GM19395 (cell line): ENCODE measurements at regions not wholly inside any gene's neighbourhood (a gene's known extent, or its start where the extent isn't known, plus 50 kb on each side); places are given as distances from the start of the nearest gene placed in this dataset.
"Not testable (repeated sequence)": the region's sequence is repeated elsewhere in the genome, so short reads cannot be mapped to it uniquely, and the experiment has no call there.

ENCODE experiments used
- ATAC-seq: cut with Tn5 transposase; IDR thresholded peaks from one replicate; pipeline ENCODE4 v1.9.1; 2021; ENCODE audit warnings: mild to moderate bottlenecking, moderate library complexity; ENCODE audit not compliant: unreplicated experiment

DNA sequence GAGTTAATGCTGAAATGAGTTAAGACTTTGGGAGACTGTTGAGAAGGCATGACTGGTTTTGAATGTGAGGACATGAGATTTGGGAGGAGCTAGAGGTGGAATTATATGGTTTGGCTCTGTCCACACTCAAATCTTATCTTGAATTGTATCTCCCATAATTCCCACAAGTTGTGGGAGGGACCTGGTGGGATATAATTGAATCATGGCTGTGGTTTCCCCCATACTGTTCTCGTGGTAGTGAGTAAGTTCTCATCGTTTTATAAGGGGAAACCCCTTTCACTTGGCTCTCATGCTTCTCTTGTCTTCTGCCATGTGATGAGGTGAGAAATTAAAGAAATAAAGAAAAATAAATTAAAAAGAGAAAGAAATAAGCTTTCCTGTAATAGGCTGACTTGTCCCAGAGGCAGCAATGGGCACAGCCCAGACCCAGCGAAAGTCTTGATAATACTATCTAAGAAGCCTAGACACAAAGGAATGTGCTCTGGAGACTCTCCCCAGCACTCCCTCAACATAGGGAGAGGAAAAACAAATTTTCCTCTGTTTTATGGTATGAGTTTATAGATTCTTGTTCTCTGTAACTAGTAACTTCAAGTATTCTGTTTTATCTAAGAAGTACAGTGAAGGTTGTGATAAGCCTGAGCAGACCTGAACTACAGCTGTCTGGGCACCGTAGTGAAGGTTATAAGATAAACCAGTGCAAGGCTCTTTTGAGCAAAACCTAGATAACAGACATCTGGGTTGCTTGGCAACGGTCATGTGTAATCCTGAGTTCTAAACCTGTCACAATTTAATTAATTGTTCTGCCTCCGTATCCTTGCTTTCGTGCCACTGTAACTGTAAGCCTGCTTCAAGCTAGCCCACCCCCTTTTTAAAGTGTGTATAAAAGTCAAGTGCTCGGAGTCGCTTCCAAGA lies 88.9 kb upstream of the ECI2 start:
- ATAC-seq: no peak

DNA sequence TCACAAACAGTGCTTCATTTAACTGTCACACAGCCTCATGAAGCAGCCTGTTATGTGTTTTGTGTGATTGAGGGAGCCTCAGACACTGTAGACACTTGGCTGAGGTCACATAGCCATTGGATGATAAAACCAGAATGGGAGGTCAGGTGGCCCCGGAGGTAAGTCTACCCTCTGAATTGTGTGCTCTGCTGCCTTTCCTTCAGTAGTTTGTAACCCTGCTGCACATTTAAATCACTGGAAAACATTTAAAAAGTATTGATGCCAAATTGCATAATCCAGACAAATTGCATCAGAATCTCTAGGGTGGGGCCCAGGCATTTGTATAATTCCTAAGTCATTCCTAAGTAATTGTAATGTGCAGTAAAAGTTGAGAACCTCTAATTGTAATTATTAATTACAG lies 85.2 kb upstream of the ECI2 start:
- no peak for ATAC-seq

DNA sequence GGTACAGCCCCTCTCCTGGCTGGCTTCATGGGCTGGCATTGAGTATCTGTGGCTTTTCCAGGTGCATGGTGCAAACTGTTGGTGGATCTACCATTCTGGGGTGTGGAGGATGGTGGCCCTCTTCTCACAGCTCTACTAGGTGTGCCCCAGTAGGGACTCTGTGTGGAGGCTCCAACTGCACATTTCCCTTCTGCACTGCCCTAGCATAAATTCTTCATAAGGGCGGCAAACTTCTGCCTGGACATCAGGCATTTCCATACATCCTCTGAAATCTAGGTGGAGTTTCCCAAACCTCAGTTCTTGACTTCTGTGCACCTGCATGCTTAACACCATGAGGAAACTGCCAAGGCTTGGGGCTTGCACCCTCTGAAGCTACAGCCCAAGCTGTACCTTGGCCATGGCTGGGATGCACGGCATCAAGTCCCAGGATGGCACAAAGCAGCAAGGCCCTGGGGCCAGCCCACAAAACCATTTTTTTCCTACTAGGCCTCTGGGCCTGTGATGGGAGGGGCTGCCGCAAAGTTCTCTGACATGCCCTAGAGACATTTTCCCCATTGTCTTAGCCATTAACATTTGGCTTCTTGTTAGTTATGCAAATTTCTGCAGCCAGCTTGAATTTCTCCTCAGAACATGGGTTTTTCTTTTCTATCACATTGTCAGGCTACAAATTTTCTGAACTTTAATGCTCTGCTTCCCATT lies 83.4 kb upstream of the ECI2 start:
- ATAC-seq: not testable (repeated sequence)

DNA sequence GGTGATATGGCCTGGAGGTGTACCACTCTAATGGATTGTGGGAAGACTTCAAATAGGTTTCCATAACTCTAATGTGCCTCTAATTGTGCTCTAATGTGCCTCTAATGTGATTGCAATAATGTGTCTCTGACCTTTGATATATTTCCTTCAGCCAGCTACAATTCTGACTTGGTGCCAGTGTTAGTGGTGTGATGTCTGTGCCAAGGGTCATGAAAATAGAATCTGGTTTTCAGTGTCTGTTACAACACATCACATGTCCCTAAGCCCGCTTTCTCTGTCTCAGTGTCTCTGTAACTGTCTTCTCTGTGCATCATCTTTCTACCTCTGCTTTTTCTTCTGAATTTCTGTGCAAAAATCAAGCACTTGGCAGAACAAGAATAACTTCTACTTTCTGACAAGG lies 77.2 kb upstream of the ECI2 start:
- ATAC-seq: no peak

DNA sequence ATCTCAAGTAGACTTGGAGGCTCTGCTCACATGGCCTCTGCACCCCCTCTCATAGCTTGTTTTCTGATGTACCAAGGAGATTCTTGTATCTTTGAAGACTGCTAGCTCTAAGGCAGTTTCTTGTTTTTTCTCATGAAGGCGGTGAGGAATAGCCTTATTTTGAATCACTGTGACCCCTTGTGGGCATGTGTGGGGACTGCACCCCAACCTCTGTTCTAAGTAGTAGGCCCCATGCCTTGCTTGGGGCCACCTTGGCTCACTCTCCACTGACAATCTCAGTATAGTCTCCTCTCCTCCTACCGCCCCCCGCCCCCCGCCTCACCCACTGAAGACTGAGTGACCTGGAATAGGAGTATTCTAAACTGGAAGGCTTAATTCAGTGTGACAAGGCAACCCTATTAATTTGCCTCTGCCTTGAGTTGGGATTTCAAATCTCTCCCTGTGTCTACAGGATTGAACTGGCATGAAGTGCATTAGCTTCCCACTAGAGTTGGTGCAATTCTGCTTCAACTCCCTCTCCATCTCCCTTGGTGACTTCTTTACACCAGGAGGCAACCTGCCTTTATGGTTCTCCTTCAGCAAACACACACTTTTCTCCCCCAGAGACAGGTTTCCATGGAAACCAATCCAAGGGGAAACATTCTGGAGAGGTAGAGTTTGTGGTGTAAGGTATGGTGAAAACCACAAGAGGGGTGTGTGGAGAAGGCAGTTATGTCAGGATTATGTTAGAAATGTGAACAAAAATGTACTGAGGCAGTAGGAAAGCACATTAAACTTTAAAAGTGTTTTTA lies 75.4 kb upstream of the ECI2 start:
- ATAC-seq: peak; percentile 68

DNA sequence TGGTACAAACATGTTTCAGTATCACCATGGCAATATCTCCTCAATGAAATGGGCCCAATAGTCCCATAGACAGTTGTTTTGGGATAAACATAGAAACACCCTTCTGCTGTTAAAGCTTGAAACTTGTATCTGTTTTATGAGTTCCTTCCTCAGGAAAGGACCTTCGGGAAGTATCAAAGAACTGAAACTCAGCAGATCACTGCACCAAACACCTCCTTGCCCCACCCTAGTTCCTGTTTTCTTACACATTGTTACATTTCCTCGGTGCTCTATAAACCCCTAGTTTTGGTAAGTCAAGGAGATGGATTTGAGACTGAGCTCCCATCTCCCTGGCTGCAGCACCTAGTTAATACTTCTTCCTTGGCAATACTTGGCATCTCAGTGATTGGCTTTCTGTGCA lies 73.8 kb upstream of the ECI2 start:
- no peak for ATAC-seq

DNA sequence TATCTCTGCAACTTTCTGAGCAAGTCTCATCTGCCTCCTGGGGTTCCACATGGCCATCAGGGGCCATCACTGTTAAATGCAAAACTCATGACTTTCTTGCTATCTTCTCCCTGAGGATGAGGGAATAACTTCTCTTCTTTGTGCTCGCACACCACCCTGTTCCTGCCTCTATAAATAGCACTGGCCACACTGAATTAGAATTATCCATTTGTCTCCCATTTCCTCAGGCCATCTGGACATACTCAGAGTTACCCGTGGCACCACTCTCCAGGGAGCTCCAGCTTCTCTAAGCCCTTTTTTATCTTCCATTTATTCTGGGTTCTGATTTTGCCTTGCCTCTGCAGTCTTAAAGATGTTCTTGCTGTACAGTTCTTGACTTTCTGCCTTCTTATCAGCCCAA lies 72.8 kb upstream of the ECI2 start:
- ATAC-seq: no peak

DNA sequence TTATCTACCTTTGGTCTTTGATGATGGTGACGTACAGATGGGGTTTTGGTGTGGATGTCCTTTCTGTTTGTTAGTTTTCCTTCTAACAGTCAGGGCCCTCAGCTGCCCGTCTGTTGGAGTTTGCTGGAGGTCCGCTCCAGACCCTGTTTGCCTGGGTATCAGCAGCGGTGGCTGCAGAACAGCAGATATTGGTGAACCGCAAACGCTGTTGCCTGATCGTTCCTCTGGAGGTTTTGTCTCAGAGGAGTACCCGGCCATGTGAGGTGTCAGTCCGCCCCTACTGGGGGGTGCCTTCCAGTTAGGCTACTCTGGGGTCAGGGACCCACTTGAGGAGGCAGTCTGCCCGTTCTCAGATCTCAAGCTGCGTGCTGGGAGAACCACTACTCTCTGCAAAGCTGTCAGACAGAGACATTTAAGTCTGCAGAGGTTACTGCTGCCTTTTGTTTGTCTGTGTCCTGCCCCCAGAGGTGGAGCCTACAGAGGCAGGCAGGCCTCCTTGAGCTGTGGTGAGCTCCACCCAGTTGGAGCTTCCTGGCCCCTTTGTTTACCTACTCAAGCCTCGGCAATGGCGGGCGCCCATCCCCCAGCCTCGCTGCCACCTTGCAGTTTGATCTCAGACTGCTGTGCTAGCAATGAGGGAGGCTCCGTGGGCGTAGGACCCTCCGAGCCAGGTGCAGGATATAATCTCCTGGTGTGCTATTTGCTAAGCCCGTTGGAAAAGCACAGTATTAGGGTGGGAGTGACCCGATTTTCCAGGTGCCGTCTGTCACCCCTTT lies 68.5 kb upstream of the ECI2 start:
- not testable (repeated sequence) for ATAC-seq

DNA sequence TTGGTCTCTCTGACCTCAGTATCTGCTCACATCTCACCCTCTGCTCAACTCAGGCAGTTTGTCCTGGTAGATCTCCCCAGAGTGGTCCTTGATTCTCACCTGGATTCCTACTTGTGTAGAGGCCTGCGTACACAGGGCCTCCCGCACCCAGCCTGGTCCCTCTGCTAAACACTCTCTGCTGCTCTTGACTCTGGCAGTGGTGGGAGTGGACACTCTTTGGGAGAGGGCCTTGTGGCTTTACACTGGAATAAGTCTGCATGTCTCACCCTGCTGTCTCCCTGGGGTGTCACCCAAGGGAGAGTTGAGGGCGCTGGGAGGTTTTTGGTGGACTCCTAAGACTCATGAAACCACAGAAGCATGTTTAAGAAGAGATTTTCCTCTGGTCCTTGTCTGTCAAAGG lies 57.3 kb upstream of the ECI2 start:
- ATAC-seq: no peak

DNA sequence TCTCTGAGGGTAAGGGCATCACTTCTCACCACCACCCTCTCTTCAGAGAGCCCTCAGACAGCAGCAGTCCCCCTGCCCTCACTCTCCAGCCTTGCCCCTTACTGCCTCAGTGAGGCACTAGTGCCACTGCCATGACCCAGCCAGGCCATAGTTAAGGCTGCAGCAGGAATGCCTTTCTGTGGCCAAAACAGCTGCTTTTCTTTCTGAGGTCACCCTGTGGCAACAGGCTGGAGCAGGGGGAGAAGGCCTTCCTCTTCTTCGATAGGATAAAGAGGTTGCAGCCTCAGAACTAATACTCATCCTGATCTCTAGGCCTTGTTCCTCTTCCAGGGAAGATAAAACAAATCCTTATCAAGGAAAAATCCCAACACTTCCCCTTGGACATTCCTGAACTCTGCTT lies 56.8 kb upstream of the ECI2 start:
- ATAC-seq: no peak

DNA sequence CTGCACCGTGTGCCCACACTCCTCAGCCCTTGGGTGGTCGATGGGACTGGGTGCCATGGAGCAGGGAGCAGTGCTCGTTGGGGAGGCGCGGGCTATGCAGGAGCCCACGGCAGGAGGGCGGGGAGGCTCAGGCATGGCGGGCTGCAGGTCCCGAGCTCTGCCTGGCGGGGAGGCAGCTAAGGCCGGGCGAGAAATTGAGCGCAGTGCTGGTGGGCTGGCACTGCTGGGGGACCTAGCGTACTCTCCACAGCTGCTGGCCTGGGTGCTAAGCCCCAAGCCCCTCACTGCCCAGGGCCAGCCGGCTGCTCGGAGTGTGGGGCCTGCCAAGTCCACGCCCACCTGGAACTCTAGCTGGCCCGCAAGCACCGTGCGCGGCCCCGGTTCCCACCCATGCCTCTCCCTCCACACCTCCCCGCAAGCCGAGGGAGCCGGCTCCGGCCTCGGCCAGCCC lies 55.9 kb upstream of the ECI2 start:
- ATAC-seq: no peak

DNA sequence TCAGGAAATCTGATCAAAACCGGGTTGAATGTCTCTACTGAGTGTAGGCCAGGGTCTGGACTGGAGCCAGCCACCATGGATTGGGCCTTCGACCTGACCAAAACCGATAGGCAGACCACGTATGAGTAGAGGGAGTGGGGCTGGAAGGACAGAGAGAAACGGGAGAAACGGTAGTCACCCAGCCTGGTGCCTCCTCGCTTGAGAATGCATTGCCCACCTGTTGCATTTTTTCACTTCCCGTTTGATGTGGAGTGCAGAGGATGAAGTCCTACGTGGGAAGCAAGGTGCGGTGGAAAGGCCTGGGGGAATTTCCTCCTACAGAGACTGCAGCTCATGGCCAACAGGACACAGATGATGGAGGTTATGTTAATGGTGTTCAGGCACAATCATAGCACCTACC lies 53.9 kb upstream of the ECI2 start:
- ATAC-seq: no peak

DNA sequence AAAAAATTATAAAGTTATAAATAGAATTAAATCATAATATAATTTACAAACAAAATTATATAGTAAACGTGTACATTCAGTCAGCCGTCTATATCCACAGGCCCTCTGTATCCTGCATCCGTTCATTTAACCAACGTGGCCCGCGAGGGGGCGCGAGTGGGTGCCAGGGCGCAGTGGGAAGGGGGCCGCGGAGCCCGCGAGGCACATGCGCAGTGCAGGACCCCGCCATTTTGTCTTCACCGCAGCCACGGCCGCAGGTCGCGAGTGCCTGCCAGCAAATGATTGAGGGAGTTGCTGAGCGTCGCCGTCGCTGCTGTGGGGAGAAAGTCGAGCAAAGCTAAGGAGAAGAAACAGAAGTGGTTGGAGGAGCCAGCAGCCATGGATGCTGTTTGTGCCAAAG lies 53.4 kb upstream of the ECI2 start:
- ATAC-seq: no peak

DNA sequence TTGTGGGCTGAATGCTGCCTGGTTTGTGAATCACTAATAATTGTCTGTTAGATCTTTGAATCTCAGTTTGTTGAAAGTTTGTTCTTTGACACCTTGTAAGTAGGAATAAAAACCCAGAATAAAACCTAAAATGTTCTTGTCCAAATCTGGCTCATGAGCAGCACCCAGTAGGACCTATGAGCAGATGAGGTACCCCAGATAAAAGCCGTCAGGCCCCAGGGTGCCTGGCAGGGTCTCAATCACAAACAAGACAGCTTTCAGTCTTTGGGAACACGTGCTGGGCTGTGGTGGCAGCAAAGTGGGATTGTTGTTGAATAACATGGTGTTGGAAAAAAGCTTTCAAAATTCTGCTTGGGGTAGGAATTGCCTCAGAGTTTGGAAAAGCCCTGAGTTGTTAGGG lies 52.1 kb upstream of the ECI2 start:
- no peak for ATAC-seq

DNA sequence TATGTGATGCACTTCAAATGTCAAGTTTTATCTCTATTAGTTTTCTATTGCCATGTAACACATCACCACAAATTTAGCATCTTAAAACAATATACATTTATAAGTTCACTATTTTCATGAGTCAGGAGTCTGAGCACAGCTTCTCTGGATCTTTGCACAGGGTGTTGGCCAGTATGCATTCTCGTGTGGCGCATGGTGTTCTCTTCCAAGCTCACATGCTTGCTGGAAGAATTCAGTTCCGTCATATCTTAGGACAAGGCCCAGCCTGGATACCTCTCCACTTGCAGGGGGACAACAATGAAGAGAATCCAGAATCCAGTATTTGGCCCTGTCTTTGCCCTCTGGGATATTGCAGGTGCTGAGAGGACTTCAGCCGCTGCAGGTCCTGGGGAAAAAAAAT lies 51.0 kb upstream of the ECI2 start:
- no peak for ATAC-seq

DNA sequence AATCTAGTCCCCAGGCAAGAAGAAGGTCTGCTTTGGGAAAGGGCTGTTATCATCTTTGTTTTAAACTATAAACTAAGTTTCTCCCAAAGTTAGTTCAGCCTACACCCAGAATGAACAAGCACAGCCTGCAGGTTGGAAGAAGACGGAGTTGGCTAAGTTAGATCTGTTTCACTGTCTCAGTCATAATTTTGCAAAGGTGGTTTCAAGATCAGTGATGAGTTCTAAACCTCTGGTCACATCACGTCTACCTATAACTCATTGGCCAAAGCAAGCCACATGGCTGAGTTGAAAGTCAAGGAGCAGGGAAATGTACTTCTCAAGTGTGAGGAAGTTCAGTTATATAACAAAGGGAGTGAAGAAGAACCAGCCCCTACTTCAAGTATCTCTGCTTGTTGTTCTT lies 50.5 kb upstream of the ECI2 start:
- no peak for ATAC-seq

DNA sequence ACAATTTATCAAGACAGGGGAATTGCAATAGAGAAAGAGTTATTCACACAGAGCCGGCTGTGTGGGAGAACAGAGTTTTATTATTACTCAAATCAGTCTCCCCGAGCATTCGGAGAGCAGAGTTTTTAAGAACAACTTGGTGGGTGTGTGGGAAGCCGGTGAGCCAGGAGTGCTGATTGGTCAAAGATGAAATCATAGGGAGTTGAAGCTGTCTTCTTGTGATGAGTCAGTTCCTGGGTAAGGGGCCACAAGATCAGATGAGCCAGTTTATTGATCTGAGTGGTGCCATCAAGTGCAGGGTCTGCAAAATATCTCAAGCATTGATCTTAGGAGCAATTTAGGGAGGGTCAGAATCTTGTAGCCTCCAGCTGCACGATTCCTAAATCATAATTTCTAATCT lies 50.0 kb upstream of the ECI2 start:
- no peak for ATAC-seq
